GM19438 (cell line): ENCODE measurements at regions not wholly inside any gene's neighbourhood (a gene's known extent, or its start where the extent isn't known, plus 50 kb on each side); places are given as distances from the start of the nearest gene placed in this dataset.

ENCODE experiments used
- ATAC-seq: cut with Tn5 transposase; IDR thresholded peaks from one replicate; pipeline ENCODE4 v1.9.1; 2021; ENCODE audit warnings: low read depth; ENCODE audit not compliant: unreplicated experiment

- no peak for ATAC-seq
These were observed 781.6 kb downstream of the ADGRL2 start for GRCh38 chr1:82582347-82582746.

GRCh38 chr1:82578086-82578726 lies 777.5 kb downstream of the ADGRL2 start:
- no peak for ATAC-seq

- no peak for ATAC-seq
These were observed 766.6 kb downstream of the ADGRL2 start for GRCh38 chr1:82567348-82567747.

- no peak for ATAC-seq
These were observed 764.8 kb downstream of the ADGRL2 start for GRCh38 chr1:82565546-82565945.

GRCh38 chr1:82565146-82565545 lies 764.4 kb downstream of the ADGRL2 start:
- ATAC-seq, result no peak

GRCh38 chr1:82564333-82564732 lies 763.6 kb downstream of the ADGRL2 start:
- ATAC-seq, result no peak

DNA sequence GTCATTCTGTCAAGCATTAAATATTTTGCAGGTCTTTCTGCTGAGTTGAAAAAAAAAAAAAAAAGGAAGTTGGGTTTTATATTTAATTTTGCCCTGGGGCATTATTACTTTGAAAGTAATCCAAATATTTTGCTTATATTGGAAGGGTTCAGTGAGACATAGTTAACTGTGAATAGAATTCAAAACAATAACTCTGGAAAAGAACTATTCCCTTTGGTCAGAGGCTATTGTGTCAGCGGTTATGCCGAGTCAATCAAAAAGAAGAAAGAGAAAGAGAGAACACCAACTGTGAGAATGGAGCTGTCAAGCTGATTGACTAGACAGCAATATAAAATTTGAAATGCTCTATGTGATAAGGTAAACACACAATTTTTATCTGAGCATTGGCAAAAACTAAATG lies 761.7 kb downstream of the ADGRL2 start:
- no peak for ATAC-seq

DNA sequence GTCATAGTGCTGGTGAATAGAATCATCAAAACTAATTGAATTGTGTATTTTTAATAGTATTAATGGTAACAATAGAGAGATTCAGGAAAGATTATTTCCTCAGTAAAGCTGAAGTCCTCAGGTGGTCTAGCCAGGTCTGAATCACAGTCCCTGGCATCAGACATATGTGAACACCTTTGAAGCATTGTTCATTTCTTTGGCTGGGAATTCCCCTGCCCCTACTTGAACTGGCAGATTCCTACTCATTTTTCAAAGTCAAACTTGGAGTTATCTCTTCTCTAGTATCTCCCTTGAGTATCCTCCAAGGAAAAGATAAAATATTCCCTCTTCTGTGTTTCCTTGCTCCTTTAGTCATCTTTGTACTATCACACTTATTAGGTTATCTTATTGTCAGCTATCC lies 759.8 kb downstream of the ADGRL2 start:
- no peak for ATAC-seq

- no peak for ATAC-seq
These were observed 754.8 kb downstream of the ADGRL2 start for GRCh38 chr1:82555501-82555900.

DNA sequence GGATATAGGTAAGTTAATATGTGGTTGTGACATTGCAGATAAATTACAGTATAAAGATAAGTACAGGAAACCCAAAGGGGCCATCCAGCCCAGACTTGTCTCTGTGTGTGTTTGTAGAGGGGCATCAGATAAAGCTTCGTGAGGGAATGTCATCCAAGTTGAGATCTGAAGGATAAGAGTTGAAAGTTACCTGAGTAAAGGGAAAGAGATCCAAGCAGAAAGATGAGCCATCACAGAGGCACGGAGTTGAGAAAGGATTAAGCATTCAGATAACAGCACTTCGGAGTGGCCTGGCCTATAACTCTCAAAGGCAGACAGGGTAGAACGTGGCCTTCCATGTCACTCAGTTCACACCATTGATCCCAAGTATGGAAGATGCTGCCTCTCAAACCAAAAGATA lies 749.1 kb downstream of the ADGRL2 start:
- no peak for ATAC-seq

DNA sequence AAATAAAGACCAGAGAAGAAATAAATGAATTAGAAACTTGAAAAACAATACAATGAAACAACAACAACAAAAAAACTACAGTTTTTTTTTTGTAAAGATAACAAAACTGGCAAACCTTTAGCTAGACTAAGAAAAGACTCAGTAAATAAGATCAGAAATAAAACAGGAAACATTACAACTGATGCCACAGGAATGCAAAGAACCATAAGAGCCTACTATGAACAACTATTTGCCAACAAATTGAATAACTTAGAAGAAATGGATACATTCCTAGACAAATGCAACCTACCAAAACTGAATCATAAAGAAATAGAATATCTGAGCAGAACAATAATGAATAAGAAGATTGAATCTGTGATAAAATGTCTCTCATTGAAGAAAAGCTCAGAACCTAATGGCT lies 742.0 kb downstream of the ADGRL2 start:
- no peak for ATAC-seq

DNA sequence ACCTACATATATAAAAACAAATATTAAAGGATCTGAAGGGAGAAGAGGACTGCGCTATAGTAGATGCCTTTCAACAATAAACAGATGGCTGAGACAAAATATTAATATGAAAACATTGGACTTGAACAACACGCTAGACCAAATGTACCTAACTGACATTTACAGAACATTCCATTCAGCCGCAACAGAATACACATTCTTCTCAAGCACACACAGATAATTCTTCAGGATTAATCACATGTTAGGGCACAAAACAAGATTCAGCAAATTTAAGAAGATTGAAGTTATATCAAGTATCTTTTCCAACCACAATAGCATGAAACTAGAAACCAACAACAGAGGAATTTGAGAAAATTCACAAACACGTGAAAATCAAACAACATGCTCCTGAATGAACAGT lies 741.4 kb downstream of the ADGRL2 start:
- ATAC-seq, result no peak

- ATAC-seq, result no peak
These were observed 739.3 kb downstream of the ADGRL2 start for GRCh38 chr1:82540006-82540405.

DNA sequence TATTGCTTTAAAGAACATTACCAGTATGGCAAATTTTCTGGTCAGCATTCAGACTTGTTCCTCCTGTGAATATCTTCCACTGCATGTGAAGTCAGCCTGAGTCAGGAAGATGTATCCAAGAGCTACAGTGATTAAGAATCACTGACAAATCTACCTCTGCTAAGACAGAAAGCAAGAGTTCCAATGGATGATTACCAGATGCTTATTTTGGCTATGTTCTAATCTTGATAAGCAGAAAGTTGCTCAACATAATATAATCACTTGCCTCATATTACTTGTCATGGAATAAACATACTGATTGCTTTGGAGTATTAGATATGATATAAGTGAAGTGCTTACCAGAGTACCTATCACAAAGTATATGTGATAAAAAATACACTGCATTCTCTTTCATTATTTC lies 738.1 kb downstream of the ADGRL2 start:
- no peak for ATAC-seq

GRCh38 chr1:82534996-82535395 lies 734.3 kb downstream of the ADGRL2 start:
- no peak for ATAC-seq

DNA sequence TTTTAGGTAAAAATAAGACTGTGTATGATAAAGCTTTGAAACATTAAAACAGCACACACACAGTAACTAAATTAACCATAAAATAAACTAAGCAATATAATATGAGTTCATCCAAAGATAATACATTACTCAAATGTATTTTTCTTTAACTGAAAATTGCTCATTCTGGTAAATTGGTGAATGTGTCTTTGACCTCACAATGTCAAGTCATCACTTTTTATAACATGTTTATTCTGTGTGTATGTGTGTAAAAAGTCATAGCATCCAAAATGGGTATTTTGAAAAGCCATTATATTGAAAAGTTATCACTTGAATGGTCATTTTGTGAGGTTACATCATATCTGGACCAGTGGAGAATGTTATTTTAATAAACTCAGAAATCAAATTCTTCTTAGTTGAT lies 724.6 kb downstream of the ADGRL2 start:
- no peak for ATAC-seq

GRCh38 chr1:82520611-82521010 lies 719.9 kb downstream of the ADGRL2 start:
- no peak for ATAC-seq

DNA sequence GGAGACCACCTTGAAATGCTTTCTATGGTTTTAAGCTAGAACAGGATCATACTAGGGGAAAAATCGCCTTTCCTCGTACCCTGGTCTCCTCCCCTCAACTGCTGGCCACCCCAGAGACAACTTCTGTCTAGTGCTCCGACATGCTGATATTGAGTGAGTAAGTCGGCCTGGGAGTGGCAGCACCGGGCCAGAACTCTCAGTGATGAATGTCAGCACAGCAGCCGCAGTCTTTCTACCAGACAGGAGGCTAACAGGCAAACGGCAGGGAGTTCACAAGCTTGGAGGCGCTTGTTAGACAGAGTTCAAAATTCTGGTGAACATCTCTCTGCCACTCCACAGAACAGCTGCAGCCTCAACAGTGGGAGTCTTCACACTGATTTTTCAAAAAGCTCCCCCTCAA lies 716.9 kb downstream of the ADGRL2 start:
- no peak for ATAC-seq

DNA sequence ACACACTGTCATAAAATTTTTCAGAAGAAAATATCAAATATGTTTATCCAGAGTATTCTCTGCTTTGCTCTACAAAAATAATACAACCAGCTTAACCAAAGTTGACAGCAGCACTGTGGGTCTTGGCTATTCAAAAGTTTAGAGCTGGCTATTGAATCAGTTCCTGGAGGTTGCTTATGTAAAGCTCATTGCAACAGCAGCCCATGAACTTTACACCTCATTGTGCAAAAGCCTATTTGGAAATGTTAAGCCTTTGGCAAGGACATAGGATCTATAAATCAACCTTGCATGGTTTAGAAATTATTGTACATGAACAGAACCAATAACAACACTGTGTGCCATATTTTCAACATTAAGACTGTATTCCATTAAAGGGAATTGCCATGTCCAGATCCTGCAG lies 714.9 kb downstream of the ADGRL2 start:
- ATAC-seq, result no peak

DNA sequence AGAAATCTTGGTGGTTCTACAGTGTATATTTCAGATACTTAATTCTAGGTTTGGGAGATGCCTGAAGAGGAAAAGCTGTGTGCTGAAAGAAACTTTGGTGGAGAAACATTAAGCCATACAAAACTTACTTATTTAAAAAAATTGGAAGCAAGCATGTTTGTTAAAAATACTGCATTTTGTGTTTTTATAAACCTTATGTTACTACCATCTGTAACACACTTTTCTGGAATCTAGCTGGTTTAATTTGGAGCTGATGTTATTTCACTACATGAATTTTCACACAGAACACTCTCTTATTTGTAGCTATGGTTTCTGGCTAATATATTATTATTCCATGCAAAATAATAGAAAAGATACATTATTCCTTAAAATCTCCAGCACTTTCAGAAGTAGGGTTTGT lies 710.7 kb downstream of the ADGRL2 start:
- ATAC-seq, result no peak

DNA sequence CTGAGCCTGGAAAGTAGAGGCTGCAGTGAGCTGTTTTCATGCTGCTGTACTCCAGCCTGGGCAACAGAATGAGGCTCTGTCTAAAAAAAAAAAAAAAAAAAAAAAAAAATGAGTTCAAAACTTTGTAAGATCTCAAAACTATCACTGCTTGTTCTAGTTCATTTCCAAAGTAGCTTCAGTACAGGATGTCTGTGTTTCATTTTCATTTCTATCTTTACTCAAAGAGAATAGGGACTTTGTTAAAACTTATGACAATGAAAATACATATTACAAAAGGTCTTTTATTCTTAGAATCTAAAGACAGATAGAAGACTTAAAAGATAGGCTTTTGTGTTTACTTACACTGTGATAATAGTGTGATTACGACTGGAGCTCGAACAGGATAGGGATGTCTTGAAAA lies 709.7 kb downstream of the ADGRL2 start:
- no peak for ATAC-seq

DNA sequence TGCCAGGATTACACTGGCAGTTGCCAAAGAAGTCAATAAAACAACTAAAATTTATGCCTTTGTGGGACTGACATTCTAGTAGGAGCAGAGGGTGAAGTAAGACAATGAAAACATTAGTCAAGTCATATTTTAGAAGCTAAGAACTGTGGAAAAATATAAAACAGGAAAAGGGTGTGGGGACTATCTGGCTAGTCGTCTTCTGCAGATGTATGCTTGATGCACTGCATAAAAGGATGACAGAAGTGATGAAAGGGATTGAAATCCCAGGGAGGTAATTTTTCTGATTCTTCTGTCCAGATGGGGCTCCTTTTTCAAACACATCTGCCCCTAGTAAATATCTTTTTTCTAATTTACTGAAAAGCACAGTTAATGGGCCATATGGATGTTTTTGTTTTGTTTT lies 706.3 kb downstream of the ADGRL2 start:
- ATAC-seq, result no peak

- ATAC-seq, result no peak
These were observed 703.1 kb downstream of the ADGRL2 start for GRCh38 chr1:82503822-82504221.
